Activated T-cell treated with anti-CD3 and anti-CD28 coated beads, Interleukin-2, amount 50 U/mL, for 1 hour (primary cell): ENCODE measurements at regions not wholly inside any gene's neighbourhood (a gene's known extent, or its start where the extent isn't known, plus 50 kb on each side); places are given as distances from the start of the nearest gene placed in this dataset.
"Not testable (repeated sequence)": the region's sequence is repeated elsewhere in the genome, so short reads cannot be mapped to it uniquely, and the experiment has no call there.

Experiments
- DNase-seq: peaks from one replicate; pipeline ENCODE4 v3.0.0-alpha.2; 2020

GRCh38 chr18:30819619-30820018, 222.9 kb downstream of the DSC3 start:
- no peak for DNase-seq

DNA sequence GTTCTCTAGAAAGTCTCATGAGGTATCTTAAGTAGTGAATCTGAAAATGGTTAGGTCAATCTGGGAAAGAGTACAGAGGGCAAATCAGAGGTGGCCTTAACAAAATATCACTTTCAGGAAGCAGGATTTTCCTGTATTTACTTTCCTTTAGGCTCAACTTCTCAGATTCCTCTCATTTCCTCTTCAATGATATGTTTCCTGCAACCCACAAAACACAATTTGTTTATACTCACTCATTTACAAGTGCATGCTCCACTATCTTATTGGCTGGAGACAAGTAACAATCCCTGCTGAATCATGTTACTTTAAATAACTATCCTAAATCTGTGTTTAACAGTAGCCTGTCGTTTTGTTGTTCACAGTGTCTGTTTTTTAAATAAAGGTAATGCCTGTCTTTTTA, 228.1 kb downstream of the DSC3 start:
- no peak for DNase-seq

DNA sequence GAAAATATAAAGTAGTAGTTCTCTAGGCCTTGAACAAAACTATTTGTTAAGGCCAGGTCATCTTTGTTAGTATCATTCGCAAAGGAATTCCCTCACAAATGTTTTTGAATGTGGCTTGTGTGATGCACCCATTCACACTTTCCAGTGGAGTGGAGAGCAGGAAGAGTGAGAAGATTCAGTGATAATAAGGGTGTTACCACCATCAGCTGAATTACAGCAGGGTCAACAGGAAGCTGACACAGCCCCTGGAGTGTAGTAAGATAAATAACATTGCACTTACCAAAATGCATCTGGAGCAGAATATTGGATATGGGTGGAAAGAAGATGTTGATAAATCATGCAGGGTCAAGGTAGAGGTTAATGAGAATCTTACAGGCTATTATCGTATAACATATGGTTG, 231.0 kb downstream of the DSC3 start:
- DNase-seq, result no peak

GRCh38 chr18:30810580-30810979, 232.0 kb downstream of the DSC3 start:
- DNase-seq, result no peak

GRCh38 chr18:30806823-30807222, 235.7 kb downstream of the DSC3 start:
- no peak for DNase-seq

- DNase-seq, result no peak
These were observed 241.7 kb downstream of the DSC3 start for GRCh38 chr18:30800800-30801199.

- DNase-seq, result no peak
These were observed 250.5 kb downstream of the DSC3 start for GRCh38 chr18:30792051-30792450.

GRCh38 chr18:30788411-30788991, 254.0 kb downstream of the DSC3 start:
- DNase-seq, result not testable (repeated sequence)

DNA sequence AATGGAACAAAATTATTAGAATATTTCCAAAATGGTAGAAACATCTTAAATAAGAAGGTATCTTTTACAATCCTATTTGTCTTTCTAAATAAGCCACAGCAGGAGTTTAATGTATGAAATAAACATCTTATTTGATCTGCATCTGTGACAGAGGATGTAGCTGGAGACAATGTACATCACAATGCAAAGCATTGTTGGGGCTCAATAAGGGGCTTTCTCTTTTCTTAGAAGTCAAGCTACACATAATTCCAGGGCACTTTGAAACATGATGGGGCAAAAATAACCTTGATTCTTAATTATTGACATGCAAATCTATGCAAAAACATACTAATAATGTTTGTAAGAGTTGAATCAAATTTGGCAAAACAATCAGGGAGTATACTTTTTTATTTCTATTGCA, 255.1 kb downstream of the DSC3 start:
- no peak for DNase-seq

DNA sequence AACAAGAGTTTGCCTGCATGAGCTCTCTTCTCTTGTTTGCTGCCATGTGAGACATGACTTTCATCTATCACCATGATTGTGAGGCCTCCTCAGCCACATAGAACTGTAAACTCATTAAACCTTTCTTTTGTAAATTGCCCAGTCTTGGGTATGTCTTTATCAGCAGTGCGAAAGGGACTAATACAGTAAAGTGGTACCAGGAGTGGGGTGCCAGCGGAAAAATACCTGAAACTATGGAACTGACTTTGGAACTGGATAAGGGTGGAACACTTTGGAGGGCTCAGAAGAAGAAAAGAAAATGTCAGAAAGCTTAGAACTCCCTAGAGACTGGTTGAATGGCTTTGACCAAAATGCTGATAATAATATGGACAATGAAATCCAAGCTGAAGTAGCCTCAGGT, 260.9 kb downstream of the DSC3 start:
- DNase-seq, result no peak

DNA sequence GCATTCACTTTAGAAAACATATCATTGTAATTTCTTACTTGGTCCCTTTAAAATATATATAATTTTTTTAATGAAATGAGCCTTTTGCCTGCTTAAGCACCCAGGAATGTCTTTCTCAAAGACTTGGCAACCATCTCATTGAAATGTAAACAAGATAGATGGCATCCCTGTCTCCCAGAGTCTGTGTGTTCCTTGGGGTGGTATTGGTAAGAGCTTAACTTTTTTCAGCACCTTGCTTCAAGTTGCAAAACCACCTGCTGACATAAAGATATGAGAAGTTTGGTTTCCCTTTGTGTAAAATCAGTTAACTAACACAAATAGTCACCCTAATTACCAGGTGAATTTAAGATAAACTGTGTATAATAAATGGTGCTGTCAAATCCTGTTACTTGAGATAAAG, 266.9 kb downstream of the DSC3 start:
- no peak for DNase-seq

DNA sequence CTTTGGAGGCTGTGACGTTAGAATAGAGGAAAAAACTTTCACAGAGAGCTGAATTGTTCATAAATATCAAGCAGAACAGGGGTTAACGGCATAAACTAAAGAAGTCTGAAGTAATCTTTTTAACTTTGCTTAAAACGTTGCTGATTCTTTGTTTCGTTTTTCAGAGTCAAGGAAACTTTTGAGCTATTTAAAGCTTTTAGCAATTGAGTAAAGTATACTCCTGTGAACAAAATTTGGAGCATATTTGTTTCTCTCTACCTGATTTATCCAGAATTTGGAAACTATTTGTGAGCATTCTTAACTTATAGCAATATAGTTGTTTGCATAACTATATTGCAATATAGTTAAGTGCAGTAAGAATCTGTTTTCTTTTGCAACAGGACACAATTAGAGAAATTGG, 270.4 kb downstream of the DSC3 start:
- not testable (repeated sequence) for DNase-seq

DNA sequence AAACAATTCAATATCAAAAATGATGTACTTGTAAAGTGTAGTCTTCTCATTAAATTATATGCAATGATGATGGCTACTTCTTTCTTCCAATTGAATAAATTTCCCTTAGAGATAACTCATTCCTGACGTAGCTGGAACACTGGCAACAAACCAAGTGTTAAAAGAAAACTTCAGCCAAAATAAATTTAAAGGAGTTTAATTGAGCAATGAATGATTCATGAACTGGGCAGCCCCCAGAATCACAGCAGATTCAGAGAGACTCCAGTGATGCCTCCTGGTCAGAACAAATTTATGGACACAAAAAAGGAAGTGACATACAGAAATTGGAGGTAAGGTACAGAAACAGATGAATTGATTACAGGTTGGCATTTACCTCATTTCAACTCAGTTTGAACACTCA, 276.5 kb downstream of the DSC3 start:
- DNase-seq, result no peak

DNA sequence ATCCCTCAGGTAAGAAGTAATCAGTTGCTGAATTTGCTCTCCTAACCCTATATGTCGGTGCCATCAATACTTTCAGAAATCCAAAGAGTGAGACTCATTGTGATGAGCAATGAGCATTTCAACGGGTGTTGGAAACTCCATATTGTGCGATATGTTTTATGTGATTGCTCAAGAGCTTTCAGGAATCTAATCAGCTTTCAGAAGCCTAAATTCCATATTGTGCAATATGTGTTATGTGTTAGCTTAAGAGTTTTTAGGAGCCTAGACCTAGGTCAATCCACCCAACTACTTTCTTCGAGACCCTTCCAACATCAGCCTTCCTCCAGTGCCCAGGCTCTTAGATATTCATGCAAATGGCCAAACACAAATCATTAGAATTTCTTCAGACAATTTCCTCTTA, 277.3 kb downstream of the DSC3 start:
- no peak for DNase-seq

DNA sequence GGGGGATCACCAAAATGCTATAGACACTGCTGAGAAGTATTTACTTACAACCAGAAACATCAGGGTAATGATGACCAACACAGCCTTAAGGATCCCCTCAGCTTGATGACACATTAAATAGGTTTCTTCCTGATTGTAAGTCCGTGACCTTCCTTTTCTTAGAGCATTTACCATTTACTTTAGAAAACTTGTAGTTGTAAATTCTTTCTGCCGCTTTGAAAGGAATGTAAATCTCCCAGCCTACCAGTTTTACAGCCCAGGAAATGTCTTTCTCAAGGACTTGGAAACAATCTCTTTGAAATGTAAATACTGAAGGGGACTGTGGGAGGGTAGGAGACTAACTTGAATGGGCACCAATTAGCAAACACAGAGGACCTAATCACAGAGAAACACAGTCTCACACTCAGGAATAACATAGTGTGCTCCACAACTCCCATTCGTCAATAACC, 278.6 kb downstream of the DSC3 start:
- no peak for DNase-seq

GRCh38 chr18:30754846-30755245, 287.7 kb downstream of the DSC3 start:
- DNase-seq, result no peak

- DNase-seq, result no peak
These were observed 294.0 kb downstream of the DSC3 start for GRCh38 chr18:30748541-30748940.

DNA sequence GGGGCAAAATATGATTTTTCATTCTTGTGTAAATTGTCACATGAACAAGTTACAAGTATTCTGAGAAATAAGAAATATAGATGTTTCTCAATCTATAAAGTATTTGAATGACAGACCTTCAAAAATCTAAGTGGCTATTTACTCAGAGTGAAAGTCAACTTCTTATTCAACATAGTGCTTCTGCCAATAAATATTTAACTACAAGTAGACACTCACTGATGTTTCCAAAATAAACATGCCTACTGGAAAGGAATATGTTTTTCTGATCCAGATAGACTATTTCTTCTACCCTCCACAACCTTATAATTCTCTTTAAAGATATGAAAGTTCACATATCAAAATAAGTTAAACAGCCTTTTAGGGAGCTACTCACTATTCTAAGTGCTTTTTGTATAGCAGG, 296.3 kb downstream of the DSC3 start:
- DNase-seq, result no peak

- DNase-seq, result no peak
These were observed 299.5 kb downstream of the DSC3 start for GRCh38 chr18:30743033-30743432.

GRCh38 chr18:30730915-30731314, 311.6 kb downstream of the DSC3 start:
- no peak for DNase-seq

DNA sequence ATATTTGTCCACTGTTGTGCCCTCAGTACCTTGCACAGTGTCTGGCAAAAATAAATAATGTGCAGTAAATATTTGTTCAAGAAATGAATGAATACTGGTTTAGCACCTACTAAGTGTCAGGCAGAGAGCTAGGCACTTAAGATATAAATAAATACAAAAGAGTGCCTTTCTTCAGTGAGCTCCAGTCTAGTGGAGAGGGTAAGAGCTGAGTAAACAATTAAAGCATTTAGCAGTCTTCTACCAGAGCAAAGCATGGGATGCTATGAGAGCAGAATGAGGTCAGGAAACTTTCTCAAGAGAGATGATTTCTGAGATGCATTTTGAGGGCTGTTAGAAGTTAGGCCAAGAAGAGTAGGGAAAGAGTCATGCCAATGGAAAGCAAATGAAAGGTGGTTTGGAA, 314.7 kb downstream of the DSC3 start:
- DNase-seq, result no peak

DNA sequence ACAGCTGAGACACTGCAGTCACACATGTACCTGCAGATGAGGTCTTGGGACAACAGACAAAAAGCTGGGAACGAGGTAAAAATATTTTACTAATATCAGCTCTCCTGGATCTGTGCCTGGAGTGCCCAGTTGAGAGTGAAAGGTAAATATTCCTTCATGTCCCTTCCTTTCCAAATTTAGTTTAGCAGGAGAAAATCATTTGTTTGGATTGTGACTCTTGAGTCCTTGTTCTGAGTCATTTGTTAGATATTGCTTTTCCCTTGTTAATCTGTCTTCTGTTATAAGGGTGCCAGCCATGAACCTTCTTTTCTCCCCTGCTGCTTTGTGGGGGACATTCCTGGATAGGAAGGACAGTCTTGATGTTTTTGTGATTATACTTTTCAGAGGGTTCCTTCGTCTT, 329.2 kb downstream of the DSC3 start:
- DNase-seq, result no peak

DNA sequence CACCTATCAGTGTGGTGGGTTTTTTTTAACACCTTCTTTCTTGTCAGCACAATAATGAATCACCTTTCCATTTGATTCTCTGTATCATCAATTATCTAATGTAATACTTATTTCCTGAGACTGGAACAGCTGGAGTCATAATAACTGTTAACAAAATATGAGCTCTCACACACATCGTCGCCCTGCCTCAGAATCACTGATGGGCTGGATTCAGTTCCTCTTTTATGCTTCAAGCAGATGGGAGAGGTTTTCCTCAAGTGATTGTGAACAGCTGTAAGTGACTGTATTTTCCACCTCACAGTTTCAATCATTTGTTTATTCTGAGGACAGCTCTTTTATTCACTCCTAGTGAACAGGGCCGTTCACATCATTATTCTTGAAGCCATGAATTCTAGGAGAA, 330.2 kb downstream of the DSC3 start:
- no peak for DNase-seq

DNA sequence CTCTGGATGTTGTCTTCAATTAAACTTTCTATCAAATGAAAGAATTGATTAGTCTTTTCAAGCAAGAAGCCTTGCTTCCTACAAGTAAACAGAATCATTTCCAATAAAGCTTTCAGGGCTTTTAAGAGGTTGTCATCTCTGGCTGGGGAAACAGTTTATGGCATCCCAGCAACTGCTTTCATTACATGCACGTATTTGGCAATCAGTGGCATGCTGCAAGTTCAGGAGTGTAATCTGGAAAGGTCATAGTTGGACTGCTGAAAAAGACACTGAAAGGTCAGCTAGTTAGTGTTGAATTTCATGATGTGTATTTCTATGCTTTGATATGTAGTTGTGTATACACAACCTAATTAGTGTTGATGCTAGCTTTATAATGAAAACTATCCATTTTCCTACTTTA, 332.9 kb downstream of the DSC3 start:
- DNase-seq, result no peak

DNA sequence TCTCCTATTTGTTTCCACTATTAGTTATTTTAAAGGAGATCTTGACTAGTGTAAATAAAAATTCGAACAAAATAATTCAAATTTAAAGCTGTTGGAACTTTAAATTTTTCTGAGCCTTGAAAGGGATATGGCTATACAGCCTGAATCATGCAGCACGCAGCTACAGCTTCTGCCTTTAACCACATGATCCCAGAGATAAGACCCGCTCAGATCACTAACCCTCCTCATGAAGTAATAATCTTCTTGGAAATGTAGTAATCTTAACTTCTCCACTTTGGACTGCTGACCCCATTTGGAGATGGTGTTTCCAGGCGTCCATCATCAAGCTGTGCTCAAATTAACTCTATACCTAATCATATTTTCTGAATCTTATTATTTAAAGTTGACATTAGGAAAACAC, 336.6 kb downstream of the DSC3 start:
- DNase-seq, result no peak

GRCh38 chr18:30698571-30698970, 344.0 kb downstream of the DSC3 start:
- no peak for DNase-seq
